ENCODE measurements at regions not wholly inside any gene's neighbourhood (a gene's known extent, or its start where the extent isn't known, plus 50 kb on each side); places are given as distances from the start of the nearest gene placed in this dataset.

DNA sequence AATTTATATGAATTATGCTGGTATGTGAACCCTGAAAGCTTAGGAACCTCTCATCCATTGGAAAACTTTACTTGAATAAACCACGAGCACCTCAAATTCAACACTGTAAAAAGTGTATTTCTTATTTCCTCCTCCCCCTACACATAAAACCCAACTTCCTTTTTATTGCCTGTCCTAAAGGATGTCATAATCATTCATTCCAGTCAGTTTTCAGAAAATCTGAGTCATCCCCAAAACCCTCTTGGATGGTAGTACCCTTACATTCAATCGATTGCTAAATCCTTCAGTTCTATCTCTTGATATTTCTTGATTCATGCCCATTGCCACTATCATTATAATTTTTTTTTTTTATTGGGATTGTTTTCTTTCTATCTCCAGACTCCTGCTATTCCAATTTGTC lies 91.1 kb upstream of the ATP8A1 start:
- intact Hi-C loops (cut with DNase I; ENCODE audit: low total_unique reads): no loop called here

DNA sequence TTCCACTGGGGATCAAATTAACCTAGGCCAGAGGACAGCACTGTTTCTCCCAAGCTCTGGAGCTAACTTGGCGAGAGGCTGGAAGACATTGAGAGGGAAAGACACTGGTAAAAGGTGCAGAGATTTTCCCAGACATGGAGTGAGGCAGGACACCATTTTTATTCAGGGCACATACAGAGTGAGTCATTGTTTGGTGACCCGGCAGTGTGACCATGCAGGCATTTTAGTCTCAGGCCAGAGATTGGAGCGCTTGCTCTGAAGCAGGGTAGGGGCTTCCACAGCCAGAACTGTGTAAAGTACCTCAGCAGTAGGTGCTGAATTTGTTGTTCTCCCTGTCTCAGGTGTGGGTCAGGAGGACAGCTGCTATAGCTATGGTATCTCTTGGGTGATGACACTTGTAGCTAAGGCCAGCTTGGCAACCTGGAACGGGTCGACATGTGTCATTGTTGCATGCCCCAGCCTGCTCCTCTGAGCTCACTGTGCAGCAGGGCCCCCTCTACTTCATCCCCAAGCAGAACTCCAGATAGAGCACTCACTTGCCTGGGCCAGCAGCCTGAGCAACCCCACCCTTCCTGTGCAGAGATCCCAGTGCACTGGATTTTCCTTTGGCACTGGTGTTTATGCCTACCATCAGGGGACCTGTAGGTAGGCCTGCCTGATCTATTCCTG lies 79.8 kb upstream of the ATP8A1 start:
- DNase-seq (ENCODE audit: low spot score in 2 of 2): no peak
- no peaks in the 10 kb centered on the region for H3K27me3 ChIP-seq
- intact Hi-C loops (cut with DNase I; ENCODE audit: low total_unique reads): no loop called here
- H3K36me3 ChIP-seq: no peaks in the 10 kb centered on the region
- peaks cover 0 to 5% of the 10 kb centered on the region in 2 donors for H3K9me3 ChIP-seq
- H3K27ac ChIP-seq: no peak overlapping the region
- no peaks in the 10 kb centered on the region for H3K4me1 ChIP-seq
- no peak overlapping the region for H3K4me3 ChIP-seq
- TF ChIP-seq POLR2AphosphoS5 (IDR thresholded peaks at IDR 0.05): no peak
- TF ChIP-seq POLR2A (IDR thresholded peaks at IDR 0.05): no peak
- TF ChIP-seq, protein P1, sequence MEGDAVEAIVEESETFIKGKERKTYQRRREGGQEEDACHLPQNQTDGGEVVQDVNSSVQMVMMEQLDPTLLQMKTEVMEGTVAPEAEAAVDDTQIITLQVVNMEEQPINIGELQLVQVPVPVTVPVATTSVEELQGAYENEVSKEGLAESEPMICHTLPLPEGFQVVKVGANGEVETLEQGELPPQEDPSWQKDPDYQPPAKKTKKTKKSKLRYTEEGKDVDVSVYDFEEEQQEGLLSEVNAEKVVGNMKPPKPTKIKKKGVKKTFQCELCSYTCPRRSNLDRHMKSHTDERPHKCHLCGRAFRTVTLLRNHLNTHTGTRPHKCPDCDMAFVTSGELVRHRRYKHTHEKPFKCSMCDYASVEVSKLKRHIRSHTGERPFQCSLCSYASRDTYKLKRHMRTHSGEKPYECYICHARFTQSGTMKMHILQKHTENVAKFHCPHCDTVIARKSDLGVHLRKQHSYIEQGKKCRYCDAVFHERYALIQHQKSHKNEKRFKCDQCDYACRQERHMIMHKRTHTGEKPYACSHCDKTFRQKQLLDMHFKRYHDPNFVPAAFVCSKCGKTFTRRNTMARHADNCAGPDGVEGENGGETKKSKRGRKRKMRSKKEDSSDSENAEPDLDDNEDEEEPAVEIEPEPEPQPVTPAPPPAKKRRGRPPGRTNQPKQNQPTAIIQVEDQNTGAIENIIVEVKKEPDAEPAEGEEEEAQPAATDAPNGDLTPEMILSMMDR (IDR thresholded peaks at IDR 0.05): no peak

More for the DNA sequence above, 91.1 kb upstream of the ATP8A1 start:
- TF ChIP-seq, protein P1 (IDR thresholded peaks at IDR 0.05): no peak
- TF ChIP-seq POLR2AphosphoS5 (IDR thresholded peaks at IDR 0.05) (no peak), POLR2A (IDR thresholded peaks at IDR 0.05) (no peak)
- Histone ChIP-seq H3K4me1 (no peaks in the 10 kb centered on the region), H3K9me3 (no peaks in the 10 kb centered on the region), H3K4me3 (no peak overlapping the region), H3K36me3 (no peaks in the 10 kb centered on the region), H3K27me3 (no peaks in the 10 kb centered on the region), H3K27ac (no peak overlapping the region)
- DNase-seq (ENCODE audit: low spot score in 2 of 2): no peak

DNA sequence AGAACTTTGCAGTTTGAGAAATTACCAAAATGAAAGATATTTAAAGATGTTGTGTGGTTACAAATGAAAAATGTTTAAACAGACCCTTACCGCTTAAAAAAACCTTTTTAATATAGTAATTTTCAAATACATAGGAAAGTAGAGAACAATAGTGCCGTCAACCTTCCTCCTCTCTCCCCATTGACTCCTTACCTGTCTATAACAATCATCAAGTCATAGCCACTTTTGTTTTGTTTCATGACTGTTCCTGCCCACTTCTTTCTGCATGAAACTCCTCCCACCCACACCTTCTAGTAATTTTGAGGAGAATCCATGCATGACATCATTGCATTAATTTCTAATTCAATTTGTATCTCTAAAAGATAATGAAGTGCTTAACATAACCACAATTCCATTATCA lies 76.5 kb upstream of the ATP8A1 start:
- DNase-seq (ENCODE audit: low spot score in 2 of 2): no peak
- H3K9me3 ChIP-seq: peaks cover 0 to 4% of the 10 kb centered on the region in 2 donors
- H3K27ac ChIP-seq: no peak overlapping the region
- intact Hi-C loops (cut with DNase I; ENCODE audit: low total_unique reads): no loop called here
- no peaks in the 10 kb centered on the region for H3K36me3 ChIP-seq
- H3K27me3 ChIP-seq: no peaks in the 10 kb centered on the region
- H3K4me1 ChIP-seq: no peaks in the 10 kb centered on the region
- no peak for TF ChIP-seq POLR2AphosphoS5 (IDR thresholded peaks at IDR 0.05)
- TF ChIP-seq, protein P1 (IDR thresholded peaks at IDR 0.05): no peak
- TF ChIP-seq POLR2A (IDR thresholded peaks at IDR 0.05): no peak
- H3K4me3 ChIP-seq: no peak overlapping the region

DNA sequence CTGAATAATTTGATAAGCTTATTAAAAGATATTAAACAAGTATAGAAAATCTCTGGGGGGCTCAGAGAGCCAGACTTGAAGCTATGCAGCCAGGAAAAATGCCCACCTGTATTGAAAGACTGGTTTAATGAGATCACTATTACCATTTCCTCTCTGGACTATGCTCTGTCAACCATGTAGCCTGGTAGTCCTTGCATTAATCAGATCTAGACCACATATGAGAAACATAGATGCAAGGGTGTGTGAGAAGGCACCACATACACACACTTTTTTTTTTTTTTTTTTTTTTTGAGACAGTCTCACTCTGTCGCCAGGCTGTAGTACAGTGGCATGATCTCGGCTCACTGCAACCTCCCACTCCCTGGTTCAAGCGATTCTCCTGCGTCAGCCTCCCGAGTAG lies 75.9 kb upstream of the ATP8A1 start:
- intact Hi-C loops (cut with DNase I; ENCODE audit: low total_unique reads): no loop called here
- Histone ChIP-seq H3K4me3 (no peak overlapping the region), H3K27ac (no peak overlapping the region), H3K4me1 (no peaks in the 10 kb centered on the region), H3K36me3 (no peaks in the 10 kb centered on the region), H3K27me3 (no peaks in the 10 kb centered on the region), H3K9me3 (peaks cover 0 to 4% of the 10 kb centered on the region in 2 donors)
- DNase-seq (ENCODE audit: low spot score in 2 of 2): no peak
- TF ChIP-seq, protein P1 (IDR thresholded peaks at IDR 0.05): no peak
- TF ChIP-seq POLR2A (IDR thresholded peaks at IDR 0.05): no peak
- no peak for TF ChIP-seq POLR2AphosphoS5 (IDR thresholded peaks at IDR 0.05)

DNA sequence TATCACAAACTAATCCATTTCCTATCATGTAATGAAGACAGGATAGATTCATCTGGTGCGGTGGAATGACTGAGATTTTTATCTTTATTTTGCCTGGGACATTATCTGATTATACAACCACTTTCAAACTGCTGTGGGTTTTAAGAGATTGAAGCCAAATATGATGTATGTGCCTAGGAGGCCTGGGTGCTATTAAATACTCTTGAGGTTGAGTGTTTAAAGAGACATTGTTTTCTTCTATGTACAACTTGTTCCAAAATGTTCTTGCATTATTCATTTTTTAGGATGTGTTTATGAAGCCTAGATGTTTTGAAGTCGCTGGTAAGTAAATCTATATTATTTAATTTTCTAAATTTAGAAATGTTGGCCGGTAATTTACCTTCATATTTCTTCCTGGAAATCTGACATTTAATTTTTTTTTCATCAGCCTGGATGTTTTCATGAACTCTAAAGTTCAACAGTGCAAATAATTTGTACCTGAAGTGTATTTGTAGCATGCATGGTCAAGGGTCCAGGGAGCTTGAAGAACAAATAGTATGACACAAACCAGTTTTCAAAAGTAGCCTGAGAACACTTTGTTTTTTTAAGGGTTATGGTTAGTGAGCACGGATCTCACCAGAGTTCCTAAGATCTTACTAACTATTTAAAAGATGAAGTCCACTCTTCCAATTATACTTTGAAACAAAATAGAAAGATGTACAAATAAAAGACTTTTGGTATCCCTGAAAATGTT lies 72.8 kb upstream of the ATP8A1 start:
- TF ChIP-seq POLR2A (IDR thresholded peaks at IDR 0.05) (no peak), POLR2AphosphoS5 (IDR thresholded peaks at IDR 0.05) (no peak)
- TF ChIP-seq, protein P1 (IDR thresholded peaks at IDR 0.05): no peak
- Histone ChIP-seq H3K4me3 (no peak overlapping the region), H3K9me3 (peaks cover 0 to 4% of the 10 kb centered on the region in 2 donors), H3K4me1 (no peaks in the 10 kb centered on the region), H3K27ac (no peak overlapping the region), H3K27me3 (no peaks in the 10 kb centered on the region), H3K36me3 (no peaks in the 10 kb centered on the region)
- no peak for DNase-seq (ENCODE audit: low spot score in 2 of 2)
- intact Hi-C loops (cut with DNase I; ENCODE audit: low total_unique reads): loop anchor here (10.0 kb wide), 1 partner anchor 285 kb away; no protein-coding TSS in a partner anchor
